Adrenal gland (tissue), 9 donors: ENCODE measurements at regions not wholly inside any gene's neighbourhood (a gene's known extent, or its start where the extent isn't known, plus 50 kb on each side); places are given as distances from the start of the nearest gene placed in this dataset.

Experiments
- DNase-seq, 7 donors: peaks; one replicate each; pipeline ENCODE4 v3.0.0-alpha.2; 2019 to 2020
- H3K27ac ChIP-seq, 5 donors: fragments of 200-600 bp; sonication (generic) in 4 of 5; 1 replicate in 3 of 5; 2 replicates in 2 of 5; pipeline versions ENCODE4 v1.5.1 to v1.8.0; 2016 to 2020; ENCODE audit warnings: mild to moderate bottlenecking in 1 of 5
- H3K27me3 ChIP-seq: fragments of 200-600 bp; 2 replicates; pipeline ENCODE4 v1.8.0; 2021
- H3K36me3 ChIP-seq, 2 donors: fragments of 200-600 bp; replicated peaks in 1 of 2; 1 replicate in 1 of 2; 2 replicates in 1 of 2; pipeline versions ENCODE4 v1.5.1 to v1.8.0; 2018 to 2022
- H3K4me1 ChIP-seq, 2 donors: fragments of 200-600 bp; replicated peaks in 1 of 2; 1 replicate in 1 of 2; 2 replicates in 1 of 2; pipeline versions ENCODE4 v1.5.1 to v1.8.0; 2018 to 2021
- H3K4me3 ChIP-seq, 4 donors: fragments of 200-600 bp; sonication (generic) in 3 of 4; one replicate each; pipeline ENCODE4 v1.5.1; 2016 to 2018
- H3K9me3 ChIP-seq, 3 donors: fragments of 200-600 bp; sonication (generic) in 1 of 3; replicated peaks in 1 of 3; 1 replicate in 2 of 3; 2 replicates in 1 of 3; pipeline versions ENCODE4 v1.5.1 to v1.8.0; 2016 to 2021
- POLR2A ChIP-seq, 2 donors: fragments of 450-650 bp; IDR thresholded peaks; one replicate each; pipeline ENCODE4 v1.6.1; 2017; ENCODE audit warnings: antibody characterized with exemption in 2 of 2, mild to moderate bottlenecking in 2 of 2, moderate library complexity in 1 of 2
- WGBS, 4 donors: extraction: QIAGEN DNeasy Blood & Tissue Kit in 2 of 4; methylation state at CpG; one replicate each; pipeline versions ENCODE4 v1.1.5 to v1.1.7; 2013 to 2017; 5-methylcytosine and 5-hydroxymethylcytosine counted together
- intact Hi-C, 2 donors: fragments of 100-400 bp; cut with DNase I; formaldehyde crosslinking; loops; one replicate each; pipeline versions ENCODE4 v1.14.1 to v1.15.0; 2022 to 2023
- TF ChIP-seq, protein P1 (sequence below), 6 experiments: fragments of 450-650 bp in 4 of 6; fragments of 200-600 bp in 2 of 6; sonication (generic) in 1 of 6; IDR thresholded peaks; 1 replicate in 5 of 6; 2 replicates in 1 of 6; pipeline versions ENCODE4 v1.5.1 to v1.8.0; 2016 to 2021; ENCODE audit warnings: antibody characterized with exemption in 6 of 6, mild to moderate bottlenecking in 2 of 6, moderate library complexity in 1 of 6
- donor health status: healthy with polysubstance abuse.
- donor health status: Bipolar disorder and iron deficiency.
- donor health status: DM: yes; HTN: yes; CAD: no.
- donor health status: DM: no; HTN: no; CAD: no.
- donor health status: DM: no; HTN: no; CAD: no.

DNA sequence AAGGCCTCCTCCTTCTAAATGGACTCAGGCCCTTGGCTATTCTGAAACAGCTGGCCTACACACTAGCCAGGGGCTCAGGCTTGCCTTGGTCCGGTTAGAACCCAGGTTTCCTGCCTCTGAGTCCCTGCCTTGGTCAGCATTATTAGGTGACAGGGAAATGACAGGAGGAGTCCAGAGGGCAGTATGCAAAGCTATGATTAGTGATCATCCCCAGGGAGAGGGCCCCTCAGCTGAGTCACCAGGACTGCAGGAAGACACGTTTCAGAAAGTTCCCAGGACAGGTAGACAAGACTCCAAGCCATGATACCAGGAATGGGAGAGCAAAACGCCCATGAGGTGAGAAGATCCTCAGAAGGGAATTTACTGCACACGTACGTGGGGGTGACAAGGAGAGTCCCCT, 301.1 kb upstream of the COBL start:
- DNase-seq = no peak
- H3K4me1 ChIP-seq = no peaks in the 10 kb centered on the region
- TF ChIP-seq POLR2A (IDR thresholded peaks at IDR 0.05) = no peak
- TF ChIP-seq, protein P1, sequence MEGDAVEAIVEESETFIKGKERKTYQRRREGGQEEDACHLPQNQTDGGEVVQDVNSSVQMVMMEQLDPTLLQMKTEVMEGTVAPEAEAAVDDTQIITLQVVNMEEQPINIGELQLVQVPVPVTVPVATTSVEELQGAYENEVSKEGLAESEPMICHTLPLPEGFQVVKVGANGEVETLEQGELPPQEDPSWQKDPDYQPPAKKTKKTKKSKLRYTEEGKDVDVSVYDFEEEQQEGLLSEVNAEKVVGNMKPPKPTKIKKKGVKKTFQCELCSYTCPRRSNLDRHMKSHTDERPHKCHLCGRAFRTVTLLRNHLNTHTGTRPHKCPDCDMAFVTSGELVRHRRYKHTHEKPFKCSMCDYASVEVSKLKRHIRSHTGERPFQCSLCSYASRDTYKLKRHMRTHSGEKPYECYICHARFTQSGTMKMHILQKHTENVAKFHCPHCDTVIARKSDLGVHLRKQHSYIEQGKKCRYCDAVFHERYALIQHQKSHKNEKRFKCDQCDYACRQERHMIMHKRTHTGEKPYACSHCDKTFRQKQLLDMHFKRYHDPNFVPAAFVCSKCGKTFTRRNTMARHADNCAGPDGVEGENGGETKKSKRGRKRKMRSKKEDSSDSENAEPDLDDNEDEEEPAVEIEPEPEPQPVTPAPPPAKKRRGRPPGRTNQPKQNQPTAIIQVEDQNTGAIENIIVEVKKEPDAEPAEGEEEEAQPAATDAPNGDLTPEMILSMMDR (IDR thresholded peaks at IDR 0.05) = no peak
- no peaks in the 10 kb centered on the region for H3K9me3 ChIP-seq
- H3K27ac ChIP-seq = no peak overlapping the region
- WGBS, 4 donors = 76 to 87% (median 81%) methylated on average over 4 to 5 of the region's 5 CpGs
- intact Hi-C loops = no loop called here
- no peaks in the 10 kb centered on the region for H3K36me3 ChIP-seq
- no peak overlapping the region for H3K4me3 ChIP-seq
- H3K27me3 ChIP-seq = no peaks in the 10 kb centered on the region

DNA sequence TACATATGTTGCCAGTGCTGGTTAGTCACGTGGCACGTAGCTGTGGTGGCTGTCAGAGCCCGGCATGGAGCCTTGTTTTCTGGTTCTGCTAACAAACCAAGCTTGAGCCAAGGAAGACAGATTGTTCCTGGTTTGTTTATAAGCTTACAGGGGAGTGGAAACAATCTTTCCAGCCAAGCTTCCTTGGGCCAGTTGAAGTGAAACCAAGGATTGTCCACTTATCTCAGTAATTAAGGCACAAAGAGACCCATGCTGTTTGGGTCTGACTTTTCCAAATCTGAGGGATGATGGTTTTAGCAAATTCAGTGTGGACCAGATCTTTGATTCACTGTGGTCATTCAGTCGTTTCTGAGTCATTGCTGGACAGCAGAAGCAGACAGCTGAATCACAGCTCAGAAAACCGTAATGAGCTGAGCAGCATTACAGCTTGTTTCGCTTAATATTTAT, 297.3 kb upstream of the COBL start:
- intact Hi-C loops = no loop called here
- TF ChIP-seq POLR2A (IDR thresholded peaks at IDR 0.05) = no peak
- TF ChIP-seq, protein P1 (IDR thresholded peaks at IDR 0.05) = no peak
- 65 to 73% (median 69%) methylated on average over 6 of the region's 6 CpGs for WGBS, 4 donors
- Histone ChIP-seq H3K4me1 (no peaks in the 10 kb centered on the region), H3K27ac (no peak overlapping the region), H3K9me3 (no peaks in the 10 kb centered on the region), H3K36me3 (no peaks in the 10 kb centered on the region), H3K27me3 (no peaks in the 10 kb centered on the region), H3K4me3 (no peak overlapping the region)
- DNase-seq = peak in 1 of 7 donors; percentile 10

DNA sequence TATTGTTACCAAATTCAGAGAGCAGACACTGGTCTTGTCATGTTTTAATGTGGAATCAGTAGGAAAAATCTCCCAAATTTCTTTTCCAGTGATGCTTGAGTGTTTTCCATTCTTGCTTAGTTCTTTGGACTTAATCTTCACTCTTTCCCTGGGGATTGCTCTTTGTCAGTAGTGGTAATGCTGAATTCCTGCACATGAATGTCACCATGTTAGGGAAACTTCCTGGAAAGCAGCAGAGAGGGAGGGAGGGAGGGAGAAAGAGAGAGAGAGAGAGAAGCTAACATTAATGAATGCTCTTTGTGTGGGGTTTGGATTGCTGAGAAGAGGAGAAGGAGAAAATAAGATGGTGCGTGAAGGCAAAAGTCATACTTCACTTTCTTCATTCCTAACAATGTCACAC, 295.3 kb upstream of the COBL start:
- DNase-seq = no peak
- Histone ChIP-seq H3K9me3 (no peaks in the 10 kb centered on the region), H3K4me3 (no peak overlapping the region), H3K27me3 (no peaks in the 10 kb centered on the region), H3K4me1 (no peaks in the 10 kb centered on the region), H3K36me3 (no peaks in the 10 kb centered on the region), H3K27ac (no peak overlapping the region)
- intact Hi-C loops = no loop called here
- no peak for TF ChIP-seq POLR2A (IDR thresholded peaks at IDR 0.05)
- TF ChIP-seq, protein P1 (IDR thresholded peaks at IDR 0.05) = no peak
- 37 to 92% (median 75%) methylated on average over 1 of the region's 1 CpG for WGBS, 4 donors

DNA sequence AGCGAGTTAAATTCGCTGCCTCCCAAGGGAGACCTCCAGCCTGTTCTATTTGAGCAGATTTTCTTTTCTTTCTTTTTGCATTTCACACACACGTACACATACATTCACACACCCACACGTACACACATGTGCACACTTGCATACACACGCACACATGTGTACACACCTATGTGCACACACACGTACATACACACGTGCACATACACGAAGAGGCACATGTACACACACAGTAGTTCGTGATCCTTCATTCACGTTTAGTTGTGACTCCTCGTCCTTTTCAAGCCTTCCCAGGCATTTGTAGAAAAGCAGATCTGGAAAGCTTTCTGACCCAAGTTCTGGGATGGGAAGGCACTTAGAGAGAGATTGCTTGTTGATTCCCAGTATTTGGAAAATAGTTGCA, 290.8 kb upstream of the COBL start:
- Histone ChIP-seq H3K27me3 (no peaks in the 10 kb centered on the region), H3K27ac (no peak overlapping the region), H3K9me3 (no peaks in the 10 kb centered on the region), H3K4me1 (no peaks in the 10 kb centered on the region), H3K4me3 (no peak overlapping the region), H3K36me3 (no peaks in the 10 kb centered on the region)
- intact Hi-C loops = no loop called here
- DNase-seq = no peak
- TF ChIP-seq, protein P1 (IDR thresholded peaks at IDR 0.05) = no peak
- TF ChIP-seq POLR2A (IDR thresholded peaks at IDR 0.05) = no peak
- 87 to 90% (median 88%) methylated on average over 11 of the region's 11 CpGs for WGBS, 4 donors
